SK-MEL-5 (cell line): ENCODE measurements at regions not wholly inside any gene's neighbourhood (a gene's known extent, or its start where the extent isn't known, plus 50 kb on each side); places are given as distances from the start of the nearest gene placed in this dataset.

Source experiments
- DNase-seq: peaks from one replicate; pipeline ENCODE4 v3.0.0-alpha.2; 2016; ENCODE audit warnings: low read depth, low spot score
- in situ Hi-C: cut with HindIII; loops from 2 replicates; pipeline ENCODE4 v1.10.0; 2016; ENCODE audit warnings: low sequenced_read_pairs, high pct_unique_total_duplicates, low pct_unique_long_range_greater_than_20kb

- in situ Hi-C loops, result no loop called here
- no peak for DNase-seq
Observed at GRCh38 chr14:37901978-37902377, 305.7 kb upstream of the SSTR1 start.

DNA sequence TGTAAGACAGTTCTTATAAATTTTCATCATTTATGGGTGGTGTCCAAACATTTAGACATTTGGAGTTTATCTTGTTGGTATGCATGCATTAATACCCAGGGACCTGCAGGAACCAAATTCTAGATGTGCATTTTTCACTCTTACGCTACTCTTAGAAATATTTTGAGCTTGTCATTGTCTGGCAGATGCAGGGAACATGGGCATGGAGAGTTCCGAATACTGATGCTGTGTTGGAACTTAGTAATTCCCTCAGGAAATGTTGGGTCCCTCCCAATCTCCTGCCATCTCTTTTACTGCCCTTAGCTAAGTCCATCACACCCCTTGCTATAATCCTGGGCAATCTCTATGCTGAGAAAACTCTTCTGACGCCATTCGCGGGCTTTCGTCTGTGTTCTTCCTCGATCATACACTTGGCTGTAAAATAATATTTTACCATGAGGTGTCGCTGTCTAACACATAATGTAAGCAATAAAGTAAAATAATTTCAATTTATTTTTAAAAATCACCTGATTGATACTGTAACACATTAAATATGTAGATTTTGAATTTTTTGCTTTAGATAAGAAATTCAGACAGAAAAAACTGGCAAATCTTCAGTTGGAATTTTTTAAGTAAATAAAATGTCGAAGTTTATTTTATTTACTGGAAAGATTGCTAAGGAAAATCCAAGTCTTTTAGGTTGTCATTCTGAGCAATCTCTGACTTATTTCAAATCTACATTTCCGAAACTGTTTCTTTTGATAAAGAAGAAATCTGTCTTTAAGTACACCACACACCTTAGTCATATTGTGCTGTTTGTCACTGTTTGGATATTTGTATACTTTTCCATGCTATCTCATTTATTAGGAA is 304.1 kb upstream of the SSTR1 start:
- in situ Hi-C loops, result no loop called here
- DNase-seq, result peak; percentile 58

GRCh38 chr14:37924622-37925021 is 283.1 kb upstream of the SSTR1 start:
- in situ Hi-C loops, result no loop called here
- DNase-seq, result no peak

DNA sequence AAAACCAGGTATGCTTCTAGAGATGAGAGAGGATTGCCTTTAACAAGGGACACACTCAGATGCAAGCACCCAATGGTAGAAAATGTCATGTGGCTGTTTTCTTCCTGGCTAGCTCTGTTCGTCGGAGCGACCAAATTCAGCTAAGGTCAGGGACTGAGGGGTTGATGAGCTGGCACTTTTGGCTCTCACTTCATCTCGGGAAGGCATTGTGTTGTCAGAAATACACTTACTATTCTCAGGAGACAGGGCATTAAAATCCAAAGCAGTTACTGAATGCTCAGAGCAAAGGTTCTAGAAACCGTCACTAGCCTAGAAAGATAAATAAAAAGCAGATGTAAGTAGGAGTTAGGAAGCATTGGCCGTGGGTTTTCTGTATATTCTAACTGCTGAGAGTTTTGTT is 275.7 kb upstream of the SSTR1 start:
- no peak for DNase-seq
- in situ Hi-C loops, result no loop called here

GRCh38 chr14:37932481-37932880 is 275.2 kb upstream of the SSTR1 start:
- in situ Hi-C loops, result no loop called here
- no peak for DNase-seq

- DNase-seq, result no peak
- in situ Hi-C loops, result no loop called here
Observed at GRCh38 chr14:37936971-37937370, 270.7 kb upstream of the SSTR1 start.

DNA sequence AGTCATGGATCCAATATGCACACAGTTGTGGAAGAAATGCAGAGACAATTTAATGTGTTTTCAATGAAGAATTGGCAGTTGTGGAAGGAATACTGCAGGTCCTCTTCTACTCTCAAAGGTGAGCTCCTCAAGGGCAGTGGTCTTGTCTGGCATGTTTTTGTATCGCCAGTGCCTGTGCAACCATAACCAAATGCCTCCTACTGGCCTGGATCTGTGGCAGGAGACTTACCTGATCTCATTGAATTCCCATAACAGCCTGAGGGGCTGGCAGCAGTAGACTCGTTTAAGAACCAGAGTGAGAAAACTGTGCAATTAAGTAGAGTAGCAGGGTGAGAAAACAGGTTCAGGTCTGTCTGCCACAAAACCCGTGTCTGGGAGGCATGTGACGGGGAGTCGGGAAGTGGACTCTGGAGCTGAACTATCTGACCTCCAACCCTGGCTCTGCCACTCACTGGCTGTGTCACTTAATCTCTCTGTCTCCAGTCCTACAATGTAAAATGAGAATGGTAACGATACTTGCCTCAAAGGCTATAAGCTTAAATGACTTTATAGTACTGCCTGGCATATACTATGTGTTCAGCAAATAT is 268.2 kb upstream of the SSTR1 start:
- in situ Hi-C loops, result no loop called here
- no peak for DNase-seq

DNA sequence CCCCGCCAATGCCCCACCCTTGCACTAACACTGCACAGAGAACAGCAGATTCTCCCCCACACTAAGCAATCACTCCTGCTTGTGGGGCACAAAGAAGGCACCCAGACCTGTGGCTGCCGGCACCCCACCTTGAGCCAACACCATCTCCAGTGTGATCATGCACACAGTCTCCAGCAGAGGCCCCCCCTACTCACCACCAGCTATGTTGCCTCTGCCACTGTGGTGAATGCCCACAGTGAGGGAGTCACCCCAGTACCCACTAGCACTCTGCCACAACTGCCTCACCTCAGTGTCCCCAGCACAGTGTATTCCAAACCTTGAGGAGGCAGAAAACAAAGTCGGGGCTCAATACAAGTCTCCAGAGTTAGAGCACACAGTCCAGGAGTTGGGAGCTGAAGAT is 261.7 kb upstream of the SSTR1 start:
- in situ Hi-C loops, result no loop called here
- no peak for DNase-seq

GRCh38 chr14:37946819-37947218 is 260.9 kb upstream of the SSTR1 start:
- in situ Hi-C loops, result no loop called here
- DNase-seq, result no peak

- in situ Hi-C loops, result no loop called here
- DNase-seq, result no peak
Observed at GRCh38 chr14:37948266-37948665, 259.4 kb upstream of the SSTR1 start.

DNA sequence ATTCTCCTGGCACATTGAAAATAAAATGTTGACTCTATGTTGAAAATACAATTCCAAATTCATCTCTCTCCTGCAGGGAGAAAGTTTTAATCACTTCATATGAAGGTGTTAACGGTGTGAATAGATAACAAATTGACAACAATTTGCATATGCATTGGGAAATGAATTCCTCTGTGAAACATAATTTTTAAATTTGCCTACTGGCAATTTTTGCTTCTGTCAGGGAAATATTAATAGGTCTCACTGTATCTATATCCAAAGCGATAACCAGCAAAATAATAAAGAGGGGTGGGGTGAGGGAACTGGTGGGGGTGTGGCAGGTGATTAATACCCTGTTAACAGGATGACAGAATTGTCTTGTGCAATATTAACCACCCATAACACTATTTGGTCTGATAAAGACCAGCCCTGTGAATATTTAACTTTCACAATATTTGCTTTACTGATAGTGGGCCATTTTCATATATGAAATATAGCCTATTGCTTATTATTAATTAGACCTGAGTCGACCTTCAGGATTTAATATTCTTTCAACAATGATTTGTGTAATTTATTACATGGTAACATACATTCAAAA is 239.0 kb upstream of the SSTR1 start:
- no peak for DNase-seq
- in situ Hi-C loops, result no loop called here

DNA sequence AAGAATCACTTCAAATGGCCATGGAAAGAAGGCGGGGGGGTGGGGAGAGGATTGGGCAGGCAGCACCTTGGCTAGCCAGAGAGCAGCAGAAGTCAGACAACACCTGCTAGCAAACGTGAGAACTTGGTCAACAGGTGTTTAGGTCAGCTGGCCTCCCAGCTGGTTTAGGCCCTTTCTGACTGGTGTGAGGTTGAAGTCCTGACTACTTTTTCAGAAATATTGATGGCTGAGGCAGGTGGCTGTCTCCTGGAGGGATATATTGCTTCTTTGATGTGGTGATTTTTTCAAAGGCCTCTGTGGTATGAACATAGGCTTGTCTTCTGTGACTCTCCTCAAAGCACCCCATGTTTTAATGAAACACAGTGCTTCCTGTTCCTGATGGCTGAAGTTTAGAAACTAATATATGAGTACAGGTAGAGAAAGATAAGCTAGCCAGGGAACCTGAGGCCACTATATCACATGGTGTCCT is 238.2 kb upstream of the SSTR1 start:
- in situ Hi-C loops, result no loop called here

DNA sequence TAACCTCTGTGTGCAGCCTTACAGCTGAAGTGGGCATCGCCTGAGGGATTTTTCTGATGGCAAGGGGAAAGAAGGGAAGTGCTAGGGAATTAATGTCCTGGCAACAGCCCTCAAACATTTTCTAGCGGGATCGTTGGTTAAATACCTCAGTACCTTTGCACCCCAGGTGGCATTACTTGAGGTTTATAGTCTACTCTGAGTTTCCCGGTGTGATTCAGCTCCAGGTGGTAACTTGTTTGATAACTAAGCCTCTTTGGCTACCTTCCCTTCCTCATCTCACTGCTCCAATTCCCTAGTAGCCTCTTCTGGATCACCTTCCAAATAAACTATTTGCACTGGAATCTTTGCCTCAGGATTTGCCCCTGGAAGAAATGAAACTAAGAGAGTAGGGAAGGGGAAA is 237.0 kb upstream of the SSTR1 start:
- DNase-seq, result no peak
- in situ Hi-C loops, result no loop called here

More for the DNA sequence above, 238.2 kb upstream of the SSTR1 start:
- no peak for DNase-seq

- DNase-seq, result no peak
- in situ Hi-C loops, result no loop called here
Observed at GRCh38 chr14:37972941-37973887, 234.5 kb upstream of the SSTR1 start.

DNA sequence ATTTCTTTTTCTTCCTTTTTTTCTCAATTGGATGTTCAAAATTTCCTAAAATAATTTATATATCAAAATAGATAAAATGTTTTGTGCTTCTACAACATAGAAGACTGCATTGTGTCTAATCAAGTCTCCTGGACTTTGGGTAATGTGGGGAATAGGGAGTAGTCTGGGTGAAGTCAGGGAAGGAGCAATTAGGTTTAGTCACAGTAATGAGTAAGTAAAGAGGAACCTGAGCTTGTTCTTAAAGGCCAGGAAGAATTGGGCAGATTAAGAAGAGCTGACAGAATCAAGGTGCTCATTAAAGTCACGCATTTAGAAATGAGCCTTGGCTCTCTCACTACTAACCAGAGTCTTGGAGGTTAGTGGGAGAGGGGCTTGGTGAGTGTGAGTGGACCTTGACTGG is 233.3 kb upstream of the SSTR1 start:
- in situ Hi-C loops, result no loop called here

DNA sequence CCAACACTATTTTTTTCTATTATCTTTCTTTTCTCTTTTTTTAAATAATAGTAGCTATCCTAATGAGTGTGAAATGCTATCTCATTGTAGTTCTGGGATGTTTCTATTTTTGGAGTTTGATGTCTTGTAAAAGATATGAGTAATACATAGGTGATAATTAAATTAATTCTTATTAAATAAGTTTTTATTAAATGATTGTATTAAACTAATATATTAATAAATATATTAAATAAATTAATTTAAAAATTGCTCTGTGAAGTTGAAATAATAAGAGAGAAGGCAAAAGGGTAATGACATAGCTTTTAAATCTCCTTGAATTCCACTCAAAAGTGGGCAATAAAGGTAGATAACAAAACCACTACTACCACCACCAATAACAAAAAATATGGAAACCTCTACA is 230.2 kb upstream of the SSTR1 start:
- in situ Hi-C loops, result no loop called here
- no peak for DNase-seq

More for the DNA sequence above, 233.3 kb upstream of the SSTR1 start:
- DNase-seq, result no peak

DNA sequence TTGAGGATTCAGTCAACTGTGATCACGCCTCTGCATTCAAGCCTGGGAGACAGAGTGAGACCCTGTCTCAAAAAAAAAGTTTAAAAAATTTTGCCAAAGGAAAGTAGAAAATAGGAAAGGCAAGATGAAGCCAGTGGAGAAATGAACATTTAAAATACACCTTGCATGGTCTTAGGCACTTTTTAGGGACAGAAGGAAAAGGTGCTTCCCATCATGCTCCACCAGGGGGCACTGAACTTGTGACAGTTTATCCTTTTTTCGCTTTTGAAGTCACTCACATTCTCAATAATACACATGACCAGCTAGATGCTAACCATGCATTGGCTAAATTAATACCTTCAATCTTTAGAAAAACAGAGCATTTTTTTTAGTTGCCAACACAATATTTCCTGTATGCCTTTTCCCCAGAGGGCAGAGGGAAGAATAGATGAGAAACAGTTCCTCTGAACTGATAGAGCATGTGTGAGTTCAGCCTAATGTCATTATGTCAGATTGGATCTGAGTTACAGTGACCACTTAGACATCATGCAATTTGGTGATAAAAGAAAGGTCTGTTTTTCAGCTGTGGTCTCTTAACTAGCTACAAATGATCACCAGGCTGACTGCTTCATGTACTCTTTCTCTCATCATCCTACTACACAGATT is 221.8 kb upstream of the SSTR1 start:
- in situ Hi-C loops, result no loop called here
- DNase-seq, result peak; percentile 64
